GM20431 (cell line): ENCODE measurements at regions not wholly inside any gene's neighbourhood (a gene's known extent, or its start where the extent isn't known, plus 50 kb on each side); places are given as distances from the start of the nearest gene placed in this dataset.

Source experiments
- in situ Hi-C: fragments of 300-500 bp; cut with MseI, MboI; formaldehyde crosslinking; loops from one replicate; pipeline ENCODE4 v1.15.0; 2020; ENCODE audit warnings: low sequenced_read_pairs; ENCODE audit not compliant: unreplicated experiment

GRCh38 chr20:40463171-40463570 lies 225.9 kb downstream of the MAFB start:
- in situ Hi-C loops = no loop called here

- in situ Hi-C loops = no loop called here
These were observed 226.5 kb downstream of the MAFB start for GRCh38 chr20:40462566-40462965.

GRCh38 chr20:40459299-40459698 lies 229.7 kb downstream of the MAFB start:
- in situ Hi-C loops = no loop called here

- in situ Hi-C loops = no loop called here
These were observed 231.6 kb downstream of the MAFB start for GRCh38 chr20:40457404-40457803.

GRCh38 chr20:40452758-40453157 lies 236.3 kb downstream of the MAFB start:
- in situ Hi-C loops = no loop called here

GRCh38 chr20:40451552-40451951 lies 237.5 kb downstream of the MAFB start:
- in situ Hi-C loops = no loop called here

GRCh38 chr20:40449974-40450616 lies 238.9 kb downstream of the MAFB start:
- in situ Hi-C loops = no loop called here

GRCh38 chr20:40449144-40449690 lies 239.8 kb downstream of the MAFB start:
- in situ Hi-C loops = no loop called here

GRCh38 chr20:40446888-40447287 lies 242.1 kb downstream of the MAFB start:
- in situ Hi-C loops = no loop called here

- in situ Hi-C loops = no loop called here
These were observed 244.5 kb downstream of the MAFB start for GRCh38 chr20:40444516-40444915.

- in situ Hi-C loops = no loop called here
These were observed 245.3 kb downstream of the MAFB start for GRCh38 chr20:40443753-40444152.

GRCh38 chr20:40442181-40442963 lies 246.7 kb downstream of the MAFB start:
- in situ Hi-C loops = no loop called here

- in situ Hi-C loops = no loop called here
These were observed 247.3 kb downstream of the MAFB start for GRCh38 chr20:40441771-40442170.

GRCh38 chr20:40438161-40438830 lies 250.7 kb downstream of the MAFB start:
- in situ Hi-C loops = no loop called here

GRCh38 chr20:40436011-40436410 lies 253.0 kb downstream of the MAFB start:
- in situ Hi-C loops = no loop called here

- in situ Hi-C loops = no loop called here
These were observed 253.7 kb downstream of the MAFB start for GRCh38 chr20:40435146-40435895.

GRCh38 chr20:40434122-40434521 lies 254.9 kb downstream of the MAFB start:
- in situ Hi-C loops = no loop called here

- in situ Hi-C loops = no loop called here
These were observed 255.6 kb downstream of the MAFB start for GRCh38 chr20:40433341-40433861.

- in situ Hi-C loops = no loop called here
These were observed 257.4 kb downstream of the MAFB start for GRCh38 chr20:40431611-40432010.

GRCh38 chr20:40431112-40431511 lies 257.9 kb downstream of the MAFB start:
- in situ Hi-C loops = no loop called here
